DMS114 treated with DMSO at 0.1 percent for 48 hours (cell line): ENCODE measurements at regions not wholly inside any gene's neighbourhood (a gene's known extent, or its start where the extent isn't known, plus 50 kb on each side); places are given as distances from the start of the nearest gene placed in this dataset.

Experiments
- DNase-seq: peaks from one replicate; lab custom pipeline; 2025; ENCODE audit not compliant: unreplicated experiment; lab: John Stamatoyannopoulos, UW

DNA sequence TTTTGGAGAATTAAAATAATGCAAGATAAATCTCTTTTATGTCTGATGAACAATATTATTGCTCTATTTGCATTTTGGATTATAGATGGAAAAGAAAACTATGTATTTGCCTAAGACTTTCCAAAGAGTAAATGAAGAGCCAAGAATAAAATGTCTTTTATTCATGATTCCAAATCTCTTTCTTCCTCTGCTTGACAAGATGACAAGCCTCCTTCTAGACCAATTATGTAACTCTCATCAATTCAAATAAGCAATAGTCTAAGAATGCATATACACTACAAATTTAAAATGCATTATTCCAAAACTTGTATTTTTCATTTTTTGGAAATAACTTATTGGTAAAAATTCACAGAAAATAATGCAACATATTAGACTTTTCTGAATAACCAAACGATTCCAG lies 377.3 kb downstream of the GASK1B start:
- DNase-seq = no peak

DNA sequence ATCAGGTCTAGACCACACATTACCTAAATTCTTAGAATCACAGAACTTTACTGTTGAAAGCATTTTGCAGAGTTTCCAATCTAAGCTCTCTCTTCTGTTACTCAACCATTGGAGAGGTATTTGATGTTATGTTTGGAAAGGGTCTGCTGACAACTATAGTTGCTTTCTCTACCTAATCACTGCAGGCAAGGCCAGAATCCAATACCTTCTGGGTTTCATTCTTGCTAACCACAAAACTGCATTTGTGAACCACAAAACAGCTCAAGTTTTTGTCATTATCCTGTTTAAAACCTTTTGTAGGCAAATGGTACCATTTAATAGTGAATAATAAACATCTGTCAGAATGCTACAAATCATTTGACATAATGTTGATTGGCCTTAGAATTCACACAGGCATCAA lies 380.1 kb downstream of the GASK1B start:
- no peak for DNase-seq

DNA sequence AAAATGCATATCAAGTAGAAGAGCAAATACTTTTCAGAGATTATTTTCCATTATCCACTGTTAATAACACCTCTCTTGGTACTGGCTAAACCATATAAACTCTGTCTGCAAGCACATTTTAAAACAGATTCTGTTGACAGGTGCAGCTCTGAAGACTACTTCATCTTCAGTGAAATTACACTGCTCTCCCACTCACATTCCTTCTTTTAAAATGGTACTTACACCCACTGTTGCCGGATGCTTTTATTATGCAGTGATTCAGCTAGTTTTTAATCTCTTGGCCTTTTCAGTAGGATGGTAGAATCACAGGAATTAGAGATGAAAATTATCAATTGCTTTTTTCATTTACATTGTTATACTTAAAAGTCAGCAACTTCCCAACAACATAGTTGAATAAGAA lies 381.6 kb downstream of the GASK1B start:
- DNase-seq = no peak

DNA sequence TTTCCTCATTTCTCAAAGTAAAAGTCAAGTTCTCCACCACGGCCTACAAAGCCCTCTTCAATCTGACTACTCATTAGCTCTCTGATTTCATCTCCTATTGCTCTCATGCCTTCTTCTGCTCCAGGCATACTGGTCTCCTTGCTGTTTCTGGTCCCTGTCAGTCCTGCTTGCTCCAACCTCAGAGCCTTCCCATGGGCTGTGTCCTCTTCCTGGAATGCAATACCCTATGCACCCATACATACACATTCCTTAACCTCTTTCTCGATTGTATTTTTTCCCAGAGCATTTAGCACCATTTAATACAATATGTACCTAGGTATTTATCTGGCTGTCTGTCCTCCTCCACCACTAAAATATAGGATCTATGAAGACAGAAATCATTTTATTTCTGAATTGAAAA lies 385.2 kb downstream of the GASK1B start:
- no peak for DNase-seq

DNA sequence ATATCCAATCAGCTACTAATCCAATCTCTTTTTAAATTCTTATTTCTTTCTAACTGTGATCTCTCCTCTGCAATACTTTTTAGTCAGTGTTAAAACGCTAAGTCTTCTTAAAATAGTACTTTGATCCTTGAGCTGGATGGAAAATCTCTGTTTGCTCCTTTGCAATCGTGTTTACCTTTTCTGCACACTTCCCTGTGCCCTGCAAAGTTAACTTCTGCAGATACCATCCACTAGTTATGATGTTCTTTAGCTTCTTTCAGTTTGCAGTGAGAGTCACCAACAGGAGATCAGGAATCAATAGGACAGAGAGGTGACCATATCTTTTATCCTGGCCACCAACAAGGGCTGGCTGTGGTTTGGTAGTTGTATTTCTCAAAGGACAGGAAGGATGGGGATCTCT lies 391.5 kb downstream of the GASK1B start:
- no peak for DNase-seq

DNA sequence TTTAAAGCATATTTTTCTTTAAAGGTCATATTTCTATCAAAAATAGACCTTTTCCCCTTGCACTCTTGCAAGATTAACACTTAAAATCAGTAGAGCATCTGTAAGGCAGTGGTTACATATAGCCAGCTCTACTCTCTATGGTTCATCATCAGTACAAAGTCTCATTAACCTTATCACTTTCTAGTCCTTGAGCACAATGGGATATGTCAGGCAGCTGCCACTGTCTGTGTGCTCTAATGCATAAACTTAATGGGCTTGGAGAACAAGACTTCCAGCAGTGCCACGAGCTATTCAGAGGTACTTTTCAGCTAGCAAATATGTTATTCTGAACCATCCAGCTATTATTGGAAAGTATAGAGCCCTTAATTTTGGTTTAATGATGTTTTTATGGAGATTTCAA lies 393.7 kb downstream of the GASK1B start:
- DNase-seq = no peak

DNA sequence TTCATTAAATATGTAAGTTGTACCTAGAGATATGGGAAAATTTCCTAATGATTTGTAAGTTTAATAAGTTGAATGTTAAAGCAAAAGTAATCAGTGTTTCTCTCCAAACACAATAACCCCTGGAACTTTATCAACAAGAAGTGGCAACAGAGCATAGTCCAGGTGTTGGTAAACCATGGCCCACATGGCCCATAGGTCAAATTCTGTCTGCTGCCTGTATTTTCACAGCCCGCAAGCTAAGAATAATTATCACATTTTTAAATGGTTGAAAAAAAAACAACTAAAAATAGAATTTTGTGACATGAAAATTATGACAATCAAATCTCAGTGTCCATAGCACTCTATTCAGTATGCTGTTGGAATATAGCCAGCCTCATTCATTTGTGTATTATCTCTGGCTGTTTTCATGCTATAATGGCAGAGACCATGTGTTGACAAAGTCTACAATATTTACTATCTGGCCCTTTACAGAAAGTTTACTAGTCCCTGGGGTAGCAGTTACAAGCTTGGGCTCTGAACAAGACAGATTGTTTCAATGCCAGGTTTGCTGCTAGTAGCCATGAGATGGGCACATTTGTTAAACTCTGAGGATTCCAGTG lies 395.8 kb downstream of the GASK1B start:
- no peak for DNase-seq

DNA sequence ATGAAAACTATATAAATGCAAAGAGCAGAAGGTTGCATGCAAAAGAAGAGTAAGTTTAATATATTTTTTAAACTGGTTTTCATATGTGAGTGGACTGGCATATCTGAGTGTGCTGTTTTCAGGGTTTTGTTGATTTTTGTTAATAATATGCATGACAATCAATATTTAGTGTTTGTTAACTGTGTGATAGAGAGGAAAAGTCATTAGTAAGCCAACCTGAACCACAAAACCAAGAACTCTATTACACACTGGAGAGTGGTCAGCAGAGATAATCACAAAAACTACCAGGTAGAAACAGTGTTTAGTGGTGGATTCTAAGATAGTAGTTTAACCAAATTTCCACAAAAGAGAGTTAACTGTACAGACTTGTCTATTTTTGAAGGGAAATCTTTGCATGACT lies 396.9 kb downstream of the GASK1B start:
- no peak for DNase-seq

DNA sequence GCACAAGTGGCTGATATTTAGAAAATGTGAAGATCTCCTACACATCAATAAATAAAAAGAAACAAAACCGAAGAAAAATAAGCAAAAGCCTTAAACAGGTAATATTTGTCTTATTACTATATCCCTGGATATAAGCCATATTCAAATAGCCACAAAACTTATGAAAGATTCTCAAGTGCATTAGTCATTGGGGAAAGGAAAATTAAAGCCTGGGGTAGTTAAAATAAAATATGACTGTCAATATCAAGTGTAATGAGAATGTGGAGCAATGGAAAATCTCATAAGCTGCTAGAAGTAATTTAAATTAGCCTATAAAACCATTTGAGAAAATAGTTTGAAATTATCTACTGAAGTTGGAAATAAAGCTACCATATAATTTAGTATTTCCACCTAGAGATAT lies 399.9 kb downstream of the GASK1B start:
- DNase-seq = no peak

DNA sequence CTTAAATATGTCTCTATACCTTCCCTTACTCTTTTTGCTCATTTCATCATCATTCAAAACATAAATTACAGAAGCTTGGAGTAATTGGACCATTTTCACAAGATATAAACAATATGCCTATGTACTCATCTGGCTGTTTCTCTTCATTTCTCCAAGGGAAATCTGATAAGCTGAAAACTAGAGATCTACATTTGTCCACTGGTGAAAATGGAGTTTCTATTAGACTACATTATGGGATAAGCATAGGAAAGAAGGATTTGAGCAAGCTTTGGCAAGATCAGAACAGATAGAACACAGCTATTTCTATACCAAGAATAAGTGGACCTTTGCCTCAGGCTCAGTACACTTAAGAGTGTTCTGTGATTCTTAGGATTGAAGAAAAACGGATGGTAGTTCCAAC lies 404.4 kb downstream of the GASK1B start:
- no peak for DNase-seq

DNA sequence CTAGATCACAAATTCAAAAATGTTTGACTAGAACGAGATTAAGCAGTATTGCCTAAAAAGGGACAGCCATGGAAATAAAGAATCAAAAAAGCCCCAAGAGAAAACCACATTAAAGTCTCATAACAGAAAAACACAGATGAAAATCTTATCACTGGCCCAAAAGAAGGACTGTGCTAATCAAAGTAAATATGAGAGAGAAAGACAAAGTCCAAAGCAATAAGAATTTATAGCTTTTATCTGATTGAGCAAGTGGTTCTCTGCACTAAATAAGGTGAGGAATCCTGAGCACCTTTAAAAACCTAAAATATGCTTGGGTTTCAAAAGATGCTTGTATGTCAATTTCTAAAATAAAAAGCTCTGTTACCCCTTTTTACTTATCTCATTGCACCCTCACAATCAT lies 409.3 kb downstream of the GASK1B start:
- no peak for DNase-seq

DNA sequence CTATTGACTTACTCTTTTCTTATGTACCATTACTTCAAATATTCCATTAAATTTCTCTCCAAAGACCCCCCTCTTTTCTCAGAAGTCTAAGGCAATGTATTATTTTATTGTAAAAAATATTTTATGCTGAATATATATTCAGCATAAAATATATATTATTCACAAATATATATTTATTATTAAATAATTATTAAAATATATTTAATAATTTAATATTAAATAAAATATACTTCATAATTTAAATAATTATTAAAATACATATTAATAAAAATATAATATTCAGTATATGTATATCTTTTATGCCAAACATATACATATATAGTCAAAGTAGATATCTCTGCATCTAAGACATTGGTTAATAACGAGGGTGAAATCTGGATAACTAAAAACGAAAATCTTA lies 418.4 kb downstream of the GASK1B start:
- no peak for DNase-seq

DNA sequence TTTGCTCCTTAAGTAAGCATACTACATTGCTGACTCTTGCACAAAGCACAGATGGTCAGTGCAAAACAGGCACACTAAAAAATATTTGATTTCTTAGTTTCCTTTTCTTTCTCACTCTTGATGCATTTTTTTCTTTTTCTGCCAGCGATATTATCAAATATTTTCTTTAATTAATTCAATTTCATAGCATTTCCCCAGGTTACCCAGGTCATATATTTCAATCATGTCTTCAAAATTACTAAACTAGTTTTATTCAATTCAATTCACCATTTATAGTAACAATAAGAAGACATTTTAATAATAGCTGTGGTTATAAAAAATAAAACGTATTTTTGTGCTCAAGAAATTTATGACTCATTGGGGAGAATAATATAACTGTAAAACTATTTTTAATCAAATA lies 421.2 kb downstream of the GASK1B start:
- DNase-seq = no peak

DNA sequence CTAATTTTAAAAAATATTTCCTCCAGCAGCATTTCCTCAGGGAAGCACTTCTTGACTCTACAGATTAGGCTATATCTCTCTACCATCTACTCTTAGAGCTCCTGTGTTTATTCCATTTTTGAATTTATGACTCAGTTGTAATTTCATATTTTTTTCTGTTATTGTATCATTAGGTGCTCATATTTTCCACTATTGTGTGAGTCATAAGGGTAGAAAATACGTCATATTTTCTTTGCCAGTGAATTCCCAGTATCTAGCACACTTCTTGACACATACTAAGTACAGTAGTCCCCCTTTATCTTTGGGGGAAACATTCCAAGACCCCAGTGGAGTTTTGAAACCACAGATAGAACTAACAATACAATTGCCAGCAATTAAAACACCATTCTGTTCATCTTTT lies 431.2 kb downstream of the GASK1B start:
- no peak for DNase-seq

DNA sequence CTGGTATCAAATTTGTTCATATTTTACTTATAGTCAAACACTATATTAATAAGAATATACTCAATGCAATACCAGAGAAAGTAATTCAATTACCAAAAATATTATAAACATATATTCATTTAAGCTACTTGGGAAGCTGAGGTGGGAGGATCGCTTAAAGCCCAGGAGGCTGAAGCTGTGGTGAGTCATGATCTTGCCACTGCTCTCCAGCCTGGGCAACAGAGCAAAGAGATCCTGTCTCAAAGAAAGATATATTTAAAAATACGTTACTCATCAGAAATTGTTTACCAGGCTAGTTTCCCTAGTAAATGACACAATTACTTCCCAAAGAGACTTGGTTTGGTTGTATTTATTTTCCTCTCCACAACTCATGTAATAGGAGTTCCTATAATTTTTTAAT lies 433.6 kb downstream of the GASK1B start:
- no peak for DNase-seq

DNA sequence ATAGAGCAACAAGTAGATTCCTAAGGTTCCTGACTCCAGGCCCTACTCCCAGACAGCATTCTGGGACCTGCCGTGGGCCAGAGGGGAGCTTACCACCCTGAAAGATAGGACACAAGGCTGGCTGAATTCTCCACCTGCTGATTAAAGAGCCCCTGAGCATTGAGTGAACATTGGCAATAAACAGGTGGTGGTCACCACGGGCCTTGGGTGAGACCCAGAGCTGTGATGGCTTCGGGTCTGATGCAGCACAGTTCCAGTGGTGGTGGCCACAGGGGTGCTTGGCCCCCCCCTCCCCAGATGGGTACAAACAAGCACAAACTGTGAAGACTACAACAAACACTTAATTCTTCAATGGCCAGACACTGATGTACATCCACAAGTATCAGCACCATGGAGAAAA lies 444.6 kb downstream of the GASK1B start:
- no peak for DNase-seq

DNA sequence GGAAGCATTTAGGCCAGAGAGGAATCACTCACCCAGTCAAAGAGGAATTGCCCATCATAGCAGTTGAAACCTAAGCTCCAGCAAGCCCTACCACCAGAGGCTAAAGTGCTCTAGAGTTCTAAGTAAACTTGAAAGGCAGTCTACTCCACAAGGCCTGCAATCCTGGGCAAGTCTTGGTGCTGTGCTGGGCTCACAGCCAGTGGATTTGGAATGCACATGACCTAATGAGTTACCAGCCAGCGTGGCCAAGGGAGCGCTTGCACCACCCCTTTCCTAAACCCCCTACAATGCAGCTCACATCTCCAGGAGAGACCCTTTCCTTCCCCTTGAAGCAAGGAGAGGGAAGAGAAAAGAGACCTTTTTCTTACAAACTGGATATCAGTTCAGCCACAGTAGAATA lies 445.7 kb downstream of the GASK1B start:
- no peak for DNase-seq

DNA sequence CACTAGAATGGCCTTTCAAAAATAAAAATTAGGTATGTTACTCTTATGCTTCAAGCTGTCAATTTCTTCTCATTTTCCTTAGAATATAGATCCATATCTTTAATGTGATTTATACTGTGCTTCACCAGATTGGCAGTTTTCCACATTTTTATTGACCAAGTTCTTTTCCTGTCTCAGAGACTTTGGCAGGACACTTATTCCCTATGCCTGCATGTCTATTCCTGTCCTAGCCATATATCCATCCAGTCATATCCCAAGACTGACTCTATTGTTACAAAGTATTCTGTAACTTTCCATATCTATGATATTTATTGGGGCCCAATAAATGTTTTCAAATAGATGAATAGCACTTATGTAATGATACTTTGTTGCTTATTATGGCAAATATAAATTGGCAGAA lies 450.7 kb downstream of the GASK1B start:
- DNase-seq = no peak

DNA sequence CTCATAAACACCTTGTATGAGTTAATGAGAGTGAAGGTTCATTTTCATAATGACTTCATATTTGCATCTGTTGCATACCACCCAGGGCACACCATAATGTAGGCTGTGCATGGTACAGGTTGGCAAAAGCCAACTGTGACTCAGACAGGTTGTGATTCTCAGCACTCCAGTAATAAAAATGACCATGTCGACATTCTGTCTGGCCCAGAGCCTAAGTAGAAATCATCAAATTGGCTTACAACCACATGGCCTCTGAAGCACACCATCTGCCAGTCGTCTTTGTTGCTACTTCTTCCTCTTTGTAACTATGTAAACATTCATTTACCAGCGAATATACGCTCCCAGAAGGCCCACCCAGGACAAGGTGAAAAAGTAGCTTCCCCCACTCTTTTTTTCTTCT lies 459.5 kb downstream of the GASK1B start:
- no peak for DNase-seq

DNA sequence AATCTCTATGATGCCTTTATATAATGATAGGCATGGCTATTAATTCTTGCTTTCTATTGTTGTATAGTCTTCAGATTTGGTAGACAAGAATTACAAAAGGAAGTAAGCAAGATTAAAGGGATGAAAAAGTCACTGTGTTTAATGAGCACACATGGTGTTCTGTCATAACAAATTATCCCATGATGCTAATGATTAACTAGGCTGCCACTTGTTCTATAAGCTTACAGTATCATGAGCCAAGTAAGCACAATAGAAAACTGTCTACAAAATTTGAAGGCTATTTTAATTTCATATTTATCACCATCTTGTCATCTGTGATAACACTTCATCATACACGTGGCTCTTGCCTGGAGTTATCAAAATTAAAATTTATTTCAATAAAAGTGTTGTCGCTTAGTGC lies 466.7 kb downstream of the GASK1B start:
- DNase-seq = no peak

DNA sequence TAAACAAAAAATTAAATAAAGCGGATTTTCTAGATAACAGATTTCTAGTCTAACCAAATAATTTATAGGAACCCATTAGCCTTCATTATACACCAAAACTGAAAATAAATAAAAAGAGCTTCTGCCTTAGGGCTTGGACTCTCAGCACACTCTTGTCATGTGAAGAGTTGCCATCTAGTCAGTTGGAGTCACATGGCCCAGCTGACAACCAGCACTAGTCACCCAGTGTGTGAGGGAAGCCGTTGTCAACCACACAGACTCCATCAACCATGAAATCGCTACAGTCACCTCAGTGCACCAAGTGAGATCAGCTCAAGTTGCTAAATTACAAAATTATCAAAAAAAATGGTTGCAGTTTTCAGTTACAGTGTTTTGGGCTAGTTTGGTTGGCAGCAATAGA lies 470.0 kb downstream of the GASK1B start:
- no peak for DNase-seq

DNA sequence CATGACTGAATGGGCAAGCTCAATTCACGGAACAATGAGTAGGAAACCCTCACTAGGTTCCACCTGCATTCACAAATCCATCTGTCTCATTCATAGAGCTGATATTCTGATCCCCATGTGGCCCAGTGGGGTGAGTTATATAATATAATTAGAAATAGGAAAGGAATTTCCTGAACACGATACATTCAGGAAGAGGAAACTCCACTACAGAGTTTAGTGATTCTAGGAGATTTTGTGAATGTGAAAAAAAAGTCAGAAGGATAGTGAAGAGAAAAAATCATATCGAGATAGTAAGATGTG lies 471.2 kb downstream of the GASK1B start:
- DNase-seq = no peak

DNA sequence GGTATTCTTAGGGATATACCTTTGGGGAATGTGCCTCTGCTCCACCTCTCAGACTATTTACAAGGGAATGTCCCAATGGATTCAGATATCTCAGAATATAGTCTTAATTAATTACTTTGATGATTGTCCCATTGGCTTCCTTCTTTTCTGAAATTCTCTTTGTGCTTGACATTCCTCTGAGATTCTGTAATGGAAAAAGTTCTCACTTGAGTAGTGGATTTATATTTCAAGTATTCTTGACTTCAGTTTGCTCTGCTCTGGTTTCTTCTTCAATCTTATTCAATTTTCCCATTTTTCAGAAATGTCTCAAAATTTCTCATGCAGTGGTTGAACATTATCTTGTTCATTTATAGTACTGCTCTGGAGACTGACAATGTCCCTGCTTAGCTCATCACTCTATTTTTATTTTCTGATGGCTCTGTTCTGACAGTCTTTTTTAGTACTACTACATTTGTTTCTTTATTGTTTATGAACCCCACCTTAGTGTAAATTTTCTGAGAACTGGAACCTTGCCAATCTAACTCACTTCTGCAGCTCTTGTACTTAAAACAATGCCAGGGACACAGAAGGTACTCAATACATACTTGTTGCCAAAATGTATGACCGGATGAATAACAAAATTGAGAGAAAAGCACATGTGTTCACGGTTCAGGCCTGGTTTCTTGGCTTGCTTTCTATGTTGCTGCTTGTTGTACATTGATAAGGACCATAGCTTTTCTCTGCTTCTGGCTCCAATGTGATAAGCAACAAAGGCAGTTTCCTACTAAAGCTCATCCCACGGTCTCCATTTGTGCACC lies 471.7 kb downstream of the GASK1B start:
- DNase-seq = no peak
